HG03025 (cell line): ENCODE measurements at regions not wholly inside any gene's neighbourhood (a gene's known extent, or its start where the extent isn't known, plus 50 kb on each side); places are given as distances from the start of the nearest gene placed in this dataset.

Source experiments
- ATAC-seq: cut with Tn5 transposase; IDR thresholded peaks from one replicate; pipeline ENCODE4 v1.9.1; 2021; ENCODE audit warnings: mild to moderate bottlenecking, moderate library complexity; ENCODE audit not compliant: unreplicated experiment, low FRiP score

DNA sequence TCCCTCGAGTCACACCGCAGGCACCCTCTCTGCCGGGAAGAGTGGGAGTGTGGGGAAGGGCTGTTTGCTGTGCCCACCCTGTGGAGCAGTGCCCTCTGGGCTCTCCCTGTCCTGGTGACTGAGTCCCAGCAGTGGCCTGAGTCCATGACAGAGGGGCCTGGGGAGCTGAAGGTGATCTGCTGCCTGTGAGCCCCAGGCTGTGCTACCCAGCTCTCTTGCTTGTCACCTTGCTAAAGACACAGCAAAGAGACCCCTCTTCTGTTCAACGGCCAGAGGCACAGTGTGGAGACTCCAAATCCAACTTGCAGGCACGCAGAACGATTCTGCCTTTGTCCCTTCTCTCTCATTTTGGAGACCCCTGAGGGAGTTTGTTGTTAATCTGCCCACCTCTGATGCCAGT is 232.6 kb downstream of the OPA1 start:
- no peak for ATAC-seq

DNA sequence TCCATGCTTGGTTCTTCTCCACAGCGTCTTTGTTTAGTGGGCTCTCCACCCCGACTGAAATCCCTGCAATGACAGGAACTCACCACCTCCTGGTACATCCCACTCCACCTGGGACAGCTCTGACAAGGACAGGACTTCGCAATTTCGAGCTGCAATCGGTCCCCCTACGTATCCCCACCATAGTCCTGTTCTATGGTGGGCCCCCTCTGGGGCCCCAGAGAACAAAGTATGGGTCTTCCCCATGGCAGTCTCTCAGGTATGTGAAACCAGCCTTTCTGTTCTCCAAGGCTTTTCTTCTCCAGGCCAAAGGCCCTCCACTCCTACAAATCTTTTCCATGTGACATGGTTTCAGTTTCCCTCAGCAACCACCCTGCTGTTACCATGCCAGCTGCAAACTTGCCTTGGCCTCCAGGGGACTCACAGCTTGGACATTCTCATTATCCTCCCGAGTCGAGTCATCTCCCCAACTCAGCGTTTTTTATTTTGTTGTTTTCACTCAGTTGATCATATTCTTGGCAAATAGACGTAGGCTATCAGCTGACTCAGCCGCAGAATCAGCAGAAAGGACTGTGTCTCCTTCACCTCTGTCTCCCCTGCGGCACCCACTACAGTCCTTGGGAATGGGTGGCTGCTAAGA is 233.3 kb downstream of the OPA1 start:
- ATAC-seq: no peak

DNA sequence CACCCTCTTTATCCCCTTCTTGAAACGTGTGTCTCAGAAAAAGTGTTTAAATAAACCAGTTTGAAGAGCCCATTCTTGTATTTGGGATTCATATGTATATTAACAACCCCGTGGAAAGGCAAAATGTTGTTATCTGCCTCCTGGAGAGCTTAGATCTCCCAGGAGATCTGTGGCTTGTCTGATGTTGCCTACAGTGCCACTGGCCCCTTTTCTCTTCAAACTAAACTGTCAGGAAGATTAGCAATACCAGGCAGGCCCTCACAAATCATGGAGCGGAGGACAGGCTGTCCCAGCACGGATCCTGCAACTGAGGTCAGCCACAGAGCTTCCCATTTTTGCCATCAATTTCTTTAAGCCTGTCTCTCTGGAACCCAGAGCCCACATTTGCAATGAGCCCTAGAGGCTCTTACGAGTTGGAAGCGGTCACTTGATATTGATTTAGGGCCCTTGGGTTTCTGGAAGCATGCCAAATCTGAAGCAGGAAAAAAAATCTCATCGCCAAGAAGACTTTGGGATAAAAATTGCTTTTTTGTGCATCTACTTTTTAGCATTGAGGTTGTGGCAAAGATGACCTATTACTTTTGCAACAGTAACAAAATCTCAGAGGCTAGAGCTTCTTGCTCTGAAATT is 234.1 kb downstream of the OPA1 start:
- ATAC-seq: no peak

DNA sequence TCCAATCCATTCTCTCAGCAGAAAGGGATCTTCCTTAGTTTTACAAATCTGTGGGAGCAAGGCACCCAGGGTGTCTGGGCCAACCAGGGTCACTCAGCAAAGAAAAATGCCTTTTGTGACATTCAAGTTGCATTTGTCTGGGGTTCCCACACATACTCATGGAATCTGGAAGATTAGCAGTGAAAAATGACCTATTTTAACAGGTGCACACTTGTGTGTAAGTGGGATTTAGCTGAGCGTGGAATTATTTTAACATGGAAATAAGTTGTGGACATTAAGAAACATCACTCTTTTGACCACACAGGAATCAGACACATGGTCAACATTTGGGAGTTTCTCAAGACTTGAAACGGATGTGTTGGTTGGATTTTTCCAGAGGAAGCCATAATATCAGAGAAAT is 234.9 kb downstream of the OPA1 start:
- ATAC-seq: no peak

DNA sequence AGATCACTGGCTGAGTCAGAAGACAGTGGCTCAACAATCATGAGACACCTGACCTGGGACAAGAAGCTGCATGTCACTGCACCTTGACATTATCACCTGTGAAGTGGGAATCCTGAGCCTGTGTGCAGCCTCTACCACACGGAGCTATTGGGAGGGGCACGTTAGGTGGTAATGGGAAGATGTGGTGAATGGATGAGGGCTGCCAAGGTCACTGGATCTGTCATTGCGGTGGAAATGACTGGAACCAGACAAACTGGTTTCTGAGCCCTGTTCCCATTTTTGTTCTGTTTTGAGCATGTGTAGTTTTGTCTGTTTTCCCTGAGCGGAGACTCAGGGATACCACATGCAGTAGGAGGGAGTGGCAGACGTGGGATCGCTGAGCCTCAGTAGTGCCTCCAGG is 235.5 kb downstream of the OPA1 start:
- ATAC-seq: no peak

DNA sequence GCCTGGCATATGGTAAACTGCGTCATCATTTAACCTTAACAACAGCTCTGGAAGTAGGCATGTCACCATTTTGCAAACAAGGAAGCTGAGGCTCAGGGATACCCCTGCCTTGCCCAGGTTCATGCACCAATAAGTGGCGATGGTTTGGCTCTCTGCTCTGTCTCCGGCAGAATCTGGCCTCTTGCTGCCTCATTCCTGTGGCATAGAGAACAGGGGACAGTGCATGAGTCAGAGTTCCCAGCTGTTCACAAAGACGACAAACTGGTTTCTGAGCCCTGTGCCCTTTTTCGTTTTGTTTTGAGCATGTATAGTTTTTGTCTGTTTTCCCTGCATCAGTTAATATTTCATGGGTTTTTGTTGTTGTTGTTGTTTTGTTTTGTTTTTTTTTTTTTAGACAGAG is 236.8 kb downstream of the OPA1 start:
- no peak for ATAC-seq

DNA sequence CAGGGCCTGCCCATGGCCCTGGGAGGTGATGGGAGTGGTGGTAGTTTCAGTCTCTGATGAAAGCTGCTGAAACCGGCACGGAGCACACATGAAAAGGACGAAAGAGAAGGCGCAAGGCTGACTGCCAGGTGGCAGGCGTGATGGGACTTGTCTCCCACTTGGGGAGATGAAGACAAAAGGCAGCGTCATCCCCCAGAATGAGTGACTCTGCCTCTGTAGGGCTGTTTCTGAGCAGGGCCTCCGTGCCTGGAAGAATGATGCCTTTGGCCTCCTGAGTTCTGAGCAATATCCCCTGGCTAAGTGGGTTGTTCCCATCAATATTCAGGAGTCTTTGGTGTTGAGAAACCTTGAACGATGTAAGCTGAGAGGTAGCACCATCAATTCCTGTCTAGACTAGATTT is 237.8 kb downstream of the OPA1 start:
- no peak for ATAC-seq

DNA sequence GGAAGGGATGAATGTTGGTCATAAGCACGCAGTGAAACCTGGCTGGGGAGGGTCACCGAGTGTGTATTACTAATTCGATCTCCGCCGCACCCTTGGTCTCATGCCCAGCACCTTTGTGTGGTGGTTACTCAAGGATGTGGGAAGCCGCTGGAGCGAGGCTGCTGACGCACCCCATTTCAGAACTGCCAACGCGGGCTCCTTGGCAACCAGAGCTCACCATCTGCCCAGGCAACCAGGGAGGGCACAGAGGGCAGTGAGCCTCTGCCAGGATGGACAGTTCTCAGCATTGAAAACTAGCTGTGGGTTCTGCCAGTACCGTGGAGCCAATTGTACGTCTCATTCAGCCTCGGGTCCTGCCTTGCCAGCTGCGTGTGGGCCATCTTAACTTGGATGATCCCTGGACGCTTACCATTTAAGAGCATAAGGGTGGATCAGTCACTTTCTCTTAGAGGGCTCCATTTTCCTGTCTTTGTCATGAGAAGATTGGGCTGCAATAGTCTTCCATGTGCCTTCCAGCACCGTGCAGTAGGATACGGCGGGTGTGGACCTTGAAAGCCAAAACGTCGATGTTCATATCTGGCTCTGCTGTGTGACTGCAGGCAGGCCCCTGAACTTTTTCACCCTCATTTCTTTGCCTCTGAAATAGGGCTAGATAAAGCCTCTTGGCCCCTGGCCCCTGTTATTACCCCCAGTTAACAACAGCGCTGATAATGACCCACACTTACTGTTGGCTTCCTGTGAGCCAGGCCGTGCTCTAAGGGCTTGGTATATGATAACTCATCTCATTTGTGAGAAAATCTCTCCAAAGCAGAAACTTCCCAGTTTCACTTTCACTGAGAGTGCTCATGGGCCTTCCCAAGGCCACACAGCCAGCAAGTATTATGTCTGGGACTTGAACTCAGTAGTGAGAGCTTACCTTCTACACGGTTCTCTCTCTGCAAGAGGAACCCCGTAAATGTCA is 238.8 kb downstream of the OPA1 start:
- ATAC-seq: peak; percentile 56

DNA sequence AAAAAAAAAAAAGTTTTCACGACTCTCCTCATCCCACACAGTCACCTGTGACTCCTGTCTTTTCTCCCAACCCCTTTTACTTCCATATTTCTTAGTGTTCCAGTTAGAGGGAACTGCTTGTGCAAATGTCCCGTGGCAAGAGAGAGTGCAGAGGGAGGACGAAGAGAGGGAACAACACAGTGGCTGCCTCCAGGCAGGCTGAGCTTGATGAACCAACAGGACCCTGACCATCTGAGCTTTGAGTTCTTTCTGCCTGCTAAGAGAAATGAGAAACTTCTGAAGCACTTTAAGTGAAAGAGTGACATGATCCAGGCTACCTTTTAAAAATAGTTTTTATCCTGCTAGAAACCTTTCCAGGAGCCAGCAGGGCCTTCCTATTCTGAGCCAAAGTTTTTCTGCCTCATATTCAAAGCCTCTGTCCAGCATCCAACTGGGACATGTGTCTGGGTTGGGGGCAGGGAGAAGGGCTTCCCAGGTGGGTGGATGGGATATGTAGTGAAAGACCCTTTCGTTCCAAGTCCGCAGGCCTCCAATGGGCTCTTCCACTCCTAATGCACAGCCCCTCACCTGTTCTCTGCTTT is 239.9 kb downstream of the OPA1 start:
- no peak for ATAC-seq

DNA sequence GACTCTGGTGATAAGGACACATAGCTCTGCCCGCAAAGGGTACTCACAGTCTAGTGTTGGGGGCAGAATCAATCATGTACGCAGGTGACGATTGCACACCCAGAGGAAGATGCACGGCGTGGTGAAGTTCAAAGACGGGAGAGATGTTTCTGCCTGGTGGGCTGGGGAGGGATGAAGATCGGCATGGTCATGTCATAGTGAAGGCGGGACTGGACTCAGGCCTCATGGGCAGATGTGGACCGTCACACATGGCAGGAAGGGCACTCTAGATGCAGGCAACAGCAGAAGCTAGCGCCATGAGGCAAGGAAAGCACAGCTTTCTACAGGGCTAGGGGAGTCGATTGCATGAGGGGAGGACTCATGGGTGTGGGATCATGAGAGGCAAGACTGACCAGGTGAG is 240.6 kb downstream of the OPA1 start:
- ATAC-seq: no peak

DNA sequence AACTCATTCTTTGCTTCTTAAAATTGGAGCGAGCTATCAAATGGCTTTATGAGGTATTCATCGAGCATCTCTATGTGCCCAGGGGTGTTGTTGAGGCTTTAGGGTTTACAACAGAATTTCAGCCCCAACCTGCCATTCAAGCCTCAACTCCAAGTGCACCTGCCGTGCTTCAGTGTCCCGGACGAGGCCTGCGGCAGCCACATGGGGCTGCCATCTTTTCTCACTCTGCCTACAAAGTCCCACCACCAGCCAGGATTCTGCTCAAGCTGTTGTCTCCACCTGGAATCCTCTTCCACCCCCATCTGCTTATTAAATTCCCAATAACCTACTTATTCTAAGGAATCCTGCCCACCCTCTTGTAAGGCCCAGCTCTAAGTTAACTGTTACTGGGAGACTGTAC is 242.4 kb downstream of the OPA1 start:
- no peak for ATAC-seq

DNA sequence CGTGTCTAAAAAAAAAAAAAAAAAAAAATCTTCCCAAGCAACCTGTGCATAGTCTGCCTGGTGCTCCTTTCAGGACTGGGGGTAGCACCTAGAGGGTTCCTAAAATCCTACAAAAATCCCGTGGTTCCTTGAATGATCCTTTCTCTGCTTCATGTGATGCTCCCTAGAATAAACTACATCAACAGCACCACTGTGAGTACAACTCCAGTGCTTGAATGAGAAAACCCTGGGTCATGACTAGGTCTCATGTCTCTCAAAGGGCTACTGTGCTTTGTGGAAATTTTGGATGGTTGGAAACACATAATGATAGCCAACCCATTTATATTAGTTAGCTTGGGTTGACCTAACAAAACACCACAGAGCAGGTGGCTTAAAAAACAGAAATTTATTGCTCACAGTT is 243.5 kb downstream of the OPA1 start:
- ATAC-seq: no peak

DNA sequence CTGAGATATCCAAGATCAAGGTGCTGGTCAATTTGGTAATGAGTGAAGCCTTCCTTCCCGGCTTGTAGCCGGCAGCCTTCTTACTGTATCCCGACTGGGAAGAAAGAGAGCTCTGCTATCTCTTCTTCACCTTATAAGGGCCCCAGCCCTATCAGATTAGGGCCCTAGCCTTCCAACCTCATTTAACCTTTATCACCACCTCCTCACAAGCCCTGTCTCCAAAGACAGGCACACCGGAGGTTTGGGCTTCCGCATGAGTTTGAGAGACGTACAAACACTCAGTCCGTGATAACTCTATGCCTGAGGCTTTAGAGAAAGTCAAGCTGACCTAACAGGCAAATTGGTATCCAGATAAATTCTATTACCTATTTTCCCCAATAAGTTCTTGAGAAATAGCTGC is 243.9 kb downstream of the OPA1 start:
- ATAC-seq: no peak

DNA sequence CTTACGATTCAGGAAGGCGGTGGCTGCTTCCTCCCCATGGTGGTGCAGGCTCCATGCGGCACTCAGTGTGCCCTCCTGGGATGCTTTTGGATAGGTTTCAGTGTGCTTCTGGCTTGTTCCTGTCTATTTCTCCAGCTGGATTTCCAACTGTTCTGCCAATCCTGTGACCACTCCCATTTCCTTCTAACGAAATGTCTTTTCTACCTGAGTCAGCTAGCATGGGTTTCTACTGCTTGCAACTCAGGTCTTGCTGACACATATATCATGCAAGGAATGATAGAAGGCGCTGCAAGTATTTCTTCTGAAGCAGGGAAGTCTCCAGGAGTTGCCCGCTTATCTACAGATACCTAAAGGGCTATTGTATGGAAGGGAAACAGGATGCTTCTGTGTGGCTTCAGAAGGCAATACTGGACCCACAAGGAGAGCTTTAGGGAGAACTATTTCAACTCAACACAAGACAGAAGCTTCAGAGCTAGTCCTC is 244.4 kb downstream of the OPA1 start:
- ATAC-seq: no peak

DNA sequence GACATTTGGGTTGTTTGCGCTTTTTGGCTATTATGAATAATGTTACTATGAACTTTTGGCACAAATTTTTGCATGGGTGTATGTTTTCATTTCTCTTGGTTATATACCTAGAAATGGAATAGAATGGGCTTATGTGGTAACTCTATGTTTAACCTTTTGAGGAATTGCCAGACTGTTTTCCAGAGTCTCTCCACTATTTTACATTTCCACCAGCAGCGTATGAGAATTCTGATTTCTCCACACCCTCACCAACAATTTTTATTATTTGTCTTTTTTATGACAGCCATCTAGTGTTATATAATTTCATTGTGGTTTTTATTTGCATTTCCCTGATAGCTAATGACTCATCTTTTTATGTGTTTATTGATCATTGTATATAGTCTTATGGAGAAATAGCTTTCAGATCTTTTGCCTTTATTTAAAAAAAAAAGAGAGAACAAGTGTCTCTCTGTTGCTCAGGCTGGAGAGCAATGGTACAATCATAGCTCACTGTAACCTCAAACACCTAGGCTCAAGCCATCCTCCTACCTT is 247.2 kb downstream of the OPA1 start:
- no peak for ATAC-seq

DNA sequence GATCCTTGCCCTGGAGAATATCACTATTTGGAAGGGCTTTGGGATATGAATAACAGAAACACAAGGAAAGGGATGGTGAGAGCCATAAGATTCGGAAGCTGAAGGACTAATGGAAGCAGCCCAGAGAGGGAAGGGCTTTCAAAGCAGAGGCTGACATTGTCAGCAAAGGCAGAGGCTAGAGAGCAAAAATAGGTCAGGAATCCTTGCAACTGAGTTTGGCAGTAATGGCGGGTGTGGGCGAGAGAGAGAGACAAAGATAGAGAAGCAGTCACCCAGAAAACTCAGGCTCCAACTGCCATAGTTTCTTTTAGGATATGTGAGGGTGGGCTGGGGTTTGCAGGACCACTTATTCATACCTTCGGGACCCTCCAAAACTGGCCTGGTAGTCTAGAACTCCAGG is 248.6 kb downstream of the OPA1 start:
- no peak for ATAC-seq

DNA sequence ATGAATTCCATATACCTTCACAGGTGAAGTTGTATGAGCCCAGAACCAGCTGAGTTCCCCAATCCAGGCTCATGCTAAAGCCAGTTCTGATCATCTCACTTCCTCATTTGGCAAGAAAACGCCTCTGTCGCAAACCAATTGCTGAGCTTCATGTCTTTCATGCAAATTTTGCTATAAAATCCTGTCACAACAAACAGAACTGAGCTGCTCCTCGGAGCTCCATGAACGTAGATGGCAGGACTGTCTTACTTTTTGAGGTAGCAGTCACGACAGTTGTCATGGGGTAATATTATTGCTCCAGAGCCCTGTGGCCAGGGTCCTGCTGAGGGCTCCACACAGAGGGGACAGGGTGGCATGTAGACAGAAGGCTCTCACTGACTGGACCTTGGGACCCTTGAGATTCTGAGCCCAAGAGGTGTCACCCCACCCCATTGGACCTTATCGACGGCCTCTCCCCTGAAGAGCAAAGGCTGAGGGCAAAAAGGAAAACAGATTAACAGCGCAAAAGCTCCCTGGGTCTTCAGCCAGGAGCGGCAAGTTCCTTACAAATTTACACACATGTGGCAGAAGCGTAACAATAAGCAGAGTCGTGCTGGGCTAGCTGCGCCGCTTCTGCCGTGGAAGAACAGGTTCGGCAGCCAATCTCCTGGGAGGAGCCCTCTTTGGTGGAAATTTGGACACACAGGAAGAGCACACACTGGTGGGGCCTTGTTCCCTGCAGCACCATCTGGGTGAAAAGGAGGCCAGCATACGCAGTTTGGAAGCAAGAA is 249.2 kb downstream of the OPA1 start:
- ATAC-seq: peak; percentile 85

DNA sequence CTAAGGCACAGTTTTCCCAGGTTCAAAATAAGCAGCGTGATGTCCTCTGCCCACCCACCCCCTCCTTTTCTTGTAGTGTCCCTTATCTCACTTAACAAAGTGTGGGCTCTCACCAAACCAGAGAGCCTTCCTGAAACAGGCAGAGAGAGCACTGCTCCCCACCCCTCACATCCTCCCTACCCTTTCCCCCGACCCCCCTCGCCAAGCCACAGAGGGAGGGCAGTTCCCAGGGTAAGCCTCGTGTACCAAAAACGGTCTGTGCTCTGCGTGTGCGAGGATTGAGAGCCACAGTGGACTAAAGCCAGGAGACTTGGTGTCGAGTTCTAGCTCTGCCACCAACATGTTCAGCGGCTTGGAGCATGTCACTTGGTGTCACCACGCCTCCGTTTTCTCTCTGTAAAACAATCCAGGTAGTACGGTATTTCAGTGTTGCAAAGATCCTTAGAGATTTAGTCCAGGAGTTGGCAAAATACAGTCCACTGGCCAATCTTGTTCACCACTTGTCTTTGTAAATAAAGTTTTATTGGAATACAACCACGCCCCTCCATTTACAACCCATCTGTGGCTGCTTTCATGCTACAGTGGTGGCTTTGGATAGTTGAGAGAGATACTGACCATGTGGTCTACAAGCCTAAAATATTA is 249.9 kb downstream of the OPA1 start:
- ATAC-seq: no peak

DNA sequence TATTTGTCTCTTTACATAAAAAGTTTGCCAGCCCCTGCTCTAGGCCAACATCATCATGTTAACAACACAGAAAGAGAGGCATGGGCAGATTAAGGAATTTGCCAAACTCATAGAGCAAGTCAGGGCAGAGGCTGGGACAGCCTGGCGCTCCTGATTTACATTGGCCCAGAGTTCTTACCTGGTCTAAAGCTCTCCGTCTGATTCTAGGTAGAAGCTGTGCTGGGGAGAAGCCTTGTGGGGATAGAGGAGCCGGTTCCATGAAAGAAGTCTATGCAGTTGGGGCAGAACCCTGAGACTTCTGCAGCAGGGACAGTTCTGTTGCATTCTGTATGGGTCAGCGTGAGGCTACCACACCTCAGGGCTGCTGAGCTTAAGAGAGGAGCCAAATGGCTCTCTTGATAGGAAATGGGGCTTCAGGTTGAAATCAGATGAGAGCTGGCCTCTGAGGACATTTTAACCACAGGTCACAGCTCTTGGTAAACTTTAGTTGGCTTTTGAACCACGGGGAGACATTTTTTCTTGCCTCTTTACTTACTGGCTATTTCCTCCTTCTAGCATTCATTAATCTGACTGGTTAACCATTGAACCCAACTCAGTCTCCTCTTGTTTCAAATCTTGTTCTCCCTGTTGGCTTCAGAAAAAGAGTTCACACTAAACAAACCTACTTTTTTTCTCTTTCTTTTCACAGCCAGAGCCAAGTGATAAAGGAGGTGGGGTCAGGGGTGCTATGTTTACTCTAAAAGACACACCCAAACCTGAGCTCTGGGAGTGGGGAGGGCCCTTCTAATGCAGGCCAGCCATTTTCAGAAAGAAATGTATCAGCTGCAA is 250.7 kb downstream of the OPA1 start:
- no peak for ATAC-seq
